ENCODE measurements at regions not wholly inside any gene's neighbourhood (a gene's known extent, or its start where the extent isn't known, plus 50 kb on each side); places are given as distances from the start of the nearest gene placed in this dataset.

DNA sequence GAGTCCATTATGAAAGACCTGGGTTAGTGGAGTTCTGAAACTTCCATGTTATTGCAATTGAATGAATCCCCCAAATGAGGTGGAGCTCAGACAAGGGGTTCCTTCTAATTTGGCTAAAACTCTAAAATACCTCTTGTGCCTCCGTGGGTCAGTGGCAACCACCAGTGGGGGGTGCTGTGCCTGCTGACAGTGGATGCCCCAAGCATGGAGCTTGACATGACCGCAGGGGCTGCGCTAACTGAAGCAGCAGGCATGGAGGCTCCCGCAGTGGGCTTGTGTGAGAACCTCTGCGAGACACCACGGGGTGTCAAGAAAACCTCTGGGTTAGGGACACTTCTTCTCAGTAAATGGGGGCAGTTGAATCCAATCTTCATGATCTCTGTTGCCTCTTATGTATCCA lies 200.5 kb downstream of the DRD1 start:
- no peak for DNase-seq (ENCODE audit: low spot score)

DNA sequence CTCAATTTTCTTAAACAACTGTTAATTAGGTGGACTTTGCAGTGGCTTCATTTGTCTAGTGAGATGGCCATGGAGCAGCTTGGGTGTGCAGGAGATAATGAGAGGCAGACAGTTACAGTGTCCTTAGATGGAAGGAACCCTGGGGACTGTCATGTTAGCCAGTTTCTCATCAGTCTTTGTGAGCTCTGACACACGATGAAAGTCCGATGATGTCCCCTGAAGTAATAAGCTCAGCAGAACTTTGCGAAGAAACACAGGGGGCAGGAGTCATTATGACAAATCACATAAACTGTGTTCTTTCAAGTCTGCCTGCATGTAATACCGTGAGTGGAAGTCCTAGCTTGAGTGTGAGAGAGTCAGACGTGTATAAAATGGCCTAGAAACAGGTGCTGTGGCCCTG lies 201.8 kb downstream of the DRD1 start:
- DNase-seq (ENCODE audit: low spot score), result no peak

DNA sequence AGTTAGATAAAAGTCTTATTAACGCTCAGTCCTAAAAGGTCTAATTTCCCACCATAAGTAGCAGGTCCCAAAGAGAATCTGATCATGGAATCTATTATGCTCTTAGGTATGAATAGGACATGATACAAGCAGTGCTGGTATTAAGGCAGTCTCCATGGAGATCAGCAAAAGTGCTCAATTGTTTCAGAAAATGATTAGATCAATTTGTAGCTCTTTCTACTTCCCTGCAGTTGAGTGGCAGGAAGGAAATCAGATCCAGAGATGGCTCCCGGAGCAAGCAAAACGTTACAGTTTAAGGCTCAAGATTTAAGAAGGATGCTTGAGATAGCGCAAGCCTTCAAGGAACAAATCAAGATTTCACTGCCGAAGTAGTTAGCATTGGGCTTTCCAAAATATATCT lies 205.7 kb downstream of the DRD1 start:
- DNase-seq (ENCODE audit: low spot score), result no peak

DNA sequence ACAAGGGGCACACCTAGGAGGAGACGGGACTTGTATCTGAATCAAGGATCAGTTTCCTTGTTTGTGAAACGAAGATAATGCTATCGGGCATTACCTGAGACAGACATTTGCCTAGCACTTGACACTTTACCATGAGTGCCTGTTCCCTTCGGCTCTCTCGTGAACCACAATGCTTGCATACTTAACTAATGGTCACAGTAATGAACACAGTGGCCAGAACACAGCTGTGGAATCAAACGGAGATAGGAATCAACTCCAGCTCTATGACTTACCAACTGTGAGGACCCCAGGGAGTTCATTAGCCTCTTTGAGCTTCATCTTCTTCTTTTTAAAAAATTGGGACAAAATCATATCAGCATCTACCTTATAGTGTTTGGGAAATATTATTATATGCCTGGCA lies 207.8 kb downstream of the DRD1 start:
- no peak for DNase-seq (ENCODE audit: low spot score)

DNA sequence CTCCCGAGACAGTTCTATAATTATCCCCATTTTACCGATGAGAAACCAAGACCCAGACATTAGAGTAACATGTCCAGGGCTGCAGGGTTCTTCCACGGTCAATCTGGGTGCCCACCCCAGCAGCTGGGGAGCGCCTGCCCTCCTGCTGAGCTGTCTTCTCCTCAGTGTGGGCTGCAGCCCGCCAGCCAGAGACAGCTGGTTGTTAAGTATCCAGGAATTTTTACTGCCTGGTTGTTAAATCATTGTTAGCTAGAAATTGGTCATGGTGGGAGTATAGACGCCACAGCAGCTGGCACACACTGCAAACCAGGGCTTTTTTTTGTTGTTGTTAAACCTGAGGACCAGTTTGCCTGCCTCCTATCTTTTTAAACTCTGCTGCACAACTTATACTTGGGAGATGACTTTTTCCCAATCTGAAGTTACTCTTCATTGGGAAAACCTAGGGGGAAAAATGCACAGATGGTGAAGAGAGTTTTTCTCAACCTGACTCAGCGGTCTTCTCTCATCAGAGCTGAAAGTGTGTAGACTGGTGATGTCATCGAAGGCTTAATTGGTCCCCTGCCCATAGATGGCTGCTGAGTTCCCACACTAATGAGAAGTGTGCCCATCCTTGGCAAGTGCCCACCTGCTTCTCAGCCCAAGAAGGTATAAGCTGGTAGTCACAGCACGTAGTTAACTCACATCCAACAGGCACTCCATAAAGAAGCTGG lies 208.6 kb downstream of the DRD1 start:
- DNase-seq (ENCODE audit: low spot score), result no peak

DNA sequence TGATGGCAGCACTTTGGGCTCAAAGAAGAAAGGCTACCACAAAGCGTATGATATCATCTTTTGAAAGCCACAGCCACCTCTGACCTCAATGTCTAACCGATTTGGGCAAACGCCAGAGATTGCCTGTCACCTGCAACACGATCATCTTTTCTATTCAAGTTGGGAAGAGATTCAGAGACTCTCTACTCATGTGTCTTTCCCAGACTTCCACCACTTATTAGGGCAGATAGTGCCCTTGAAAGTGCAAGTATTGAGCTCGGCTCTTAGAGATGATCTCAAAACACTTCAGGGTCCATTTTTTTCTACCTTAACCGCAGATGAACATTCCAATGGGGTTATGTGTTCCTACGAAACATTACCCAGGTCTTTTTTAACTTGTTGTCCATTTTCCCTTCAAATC lies 213.7 kb downstream of the DRD1 start:
- no peak for DNase-seq (ENCODE audit: low spot score)

DNA sequence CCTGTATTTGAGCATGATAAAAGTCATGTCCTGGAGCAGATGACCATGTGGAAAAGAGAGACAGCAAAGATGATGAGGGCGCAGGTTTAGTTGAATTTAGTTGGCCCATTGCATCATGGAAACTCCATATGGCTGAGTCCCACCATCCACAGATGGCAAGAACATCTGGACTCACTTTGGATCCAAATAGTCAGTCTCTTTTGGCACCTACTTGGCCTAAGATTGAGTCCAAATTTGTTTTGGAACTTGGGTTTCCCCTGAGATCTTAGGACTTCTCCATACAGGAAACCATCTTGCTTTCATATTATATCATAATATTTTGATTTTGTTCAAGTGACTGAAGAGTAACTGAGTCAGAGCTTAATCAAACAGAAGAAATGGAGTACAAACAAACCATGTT lies 217.5 kb downstream of the DRD1 start:
- no peak for DNase-seq (ENCODE audit: low spot score)

DNA sequence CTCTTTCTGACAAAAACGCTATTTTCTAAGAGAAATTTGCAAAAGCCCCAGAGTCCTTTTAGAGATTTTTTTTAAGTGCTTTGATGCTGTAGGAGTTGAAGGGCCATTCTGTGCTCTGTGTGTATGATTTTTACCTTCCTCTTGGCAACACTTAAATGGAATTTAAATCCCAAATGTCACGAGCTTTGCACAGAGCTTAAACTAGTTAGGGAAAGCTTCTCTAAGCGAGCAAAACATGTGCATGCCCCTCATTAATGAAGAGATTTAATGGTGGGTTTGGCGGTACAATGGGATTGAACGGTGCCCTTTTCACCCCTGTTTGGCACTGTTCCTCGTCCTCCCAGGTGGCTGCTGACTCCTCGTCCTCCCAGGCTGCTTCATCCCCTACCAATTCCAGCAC lies 220.7 kb downstream of the DRD1 start:
- no peak for DNase-seq (ENCODE audit: low spot score)

DNA sequence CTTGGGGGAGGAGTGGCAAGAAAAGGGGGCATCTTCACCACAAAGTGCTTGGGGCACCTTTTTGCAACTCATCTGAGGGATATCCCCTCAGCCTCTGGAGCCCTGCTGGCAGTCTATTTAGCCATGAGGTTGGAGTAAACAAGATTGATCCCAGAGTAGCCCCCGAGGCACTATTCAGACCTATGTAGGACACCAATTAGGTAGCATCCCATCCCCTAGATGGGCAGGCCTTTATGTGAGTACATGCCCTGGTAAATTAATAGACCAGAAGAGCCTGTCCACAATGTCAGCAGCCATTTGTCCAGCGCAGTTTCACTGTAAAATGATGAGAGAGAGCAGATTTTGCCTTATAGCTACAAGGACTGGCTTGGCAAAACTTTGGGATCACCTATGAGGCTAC lies 221.4 kb downstream of the DRD1 start:
- DNase-seq (ENCODE audit: low spot score), result no peak

DNA sequence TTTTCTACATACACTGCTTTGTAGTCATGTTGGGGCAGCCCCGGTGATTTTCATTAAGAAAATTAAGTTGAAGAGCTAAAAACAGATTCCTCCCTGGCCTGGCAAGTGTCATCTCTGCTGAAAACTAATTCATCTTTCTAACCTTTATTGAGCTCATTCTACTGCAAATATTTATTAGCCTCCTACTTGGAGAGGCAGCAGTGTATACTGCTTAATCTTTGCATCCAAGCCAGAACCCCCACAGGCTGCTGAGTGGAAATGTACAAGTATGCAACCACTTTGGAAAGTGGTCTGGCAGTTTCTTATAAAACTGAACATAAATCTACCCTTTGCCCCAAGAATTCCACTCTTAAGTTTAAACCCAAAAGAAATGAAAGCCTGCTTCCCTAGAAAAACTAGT lies 223.4 kb downstream of the DRD1 start:
- no peak for DNase-seq (ENCODE audit: low spot score)

DNA sequence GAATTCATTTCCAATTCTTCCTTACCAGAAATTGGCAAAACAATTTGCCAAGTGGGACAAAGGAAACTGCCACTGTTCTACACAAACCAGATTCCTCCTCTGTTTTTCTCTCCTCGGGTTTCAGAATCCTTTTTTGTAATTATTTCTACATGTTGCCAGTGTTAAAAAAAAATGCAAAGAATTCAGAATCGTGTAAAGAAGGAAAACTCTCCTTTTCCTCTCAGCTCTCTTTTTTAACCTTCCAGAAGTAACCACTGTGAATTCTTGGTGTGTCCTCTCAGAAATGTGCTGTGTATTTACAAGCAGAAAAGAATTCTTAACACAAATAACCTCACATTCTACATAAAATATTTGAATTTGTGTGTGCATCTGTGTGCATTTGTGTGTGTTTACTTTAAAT lies 224.6 kb downstream of the DRD1 start:
- DNase-seq (ENCODE audit: low spot score), result no peak

DNA sequence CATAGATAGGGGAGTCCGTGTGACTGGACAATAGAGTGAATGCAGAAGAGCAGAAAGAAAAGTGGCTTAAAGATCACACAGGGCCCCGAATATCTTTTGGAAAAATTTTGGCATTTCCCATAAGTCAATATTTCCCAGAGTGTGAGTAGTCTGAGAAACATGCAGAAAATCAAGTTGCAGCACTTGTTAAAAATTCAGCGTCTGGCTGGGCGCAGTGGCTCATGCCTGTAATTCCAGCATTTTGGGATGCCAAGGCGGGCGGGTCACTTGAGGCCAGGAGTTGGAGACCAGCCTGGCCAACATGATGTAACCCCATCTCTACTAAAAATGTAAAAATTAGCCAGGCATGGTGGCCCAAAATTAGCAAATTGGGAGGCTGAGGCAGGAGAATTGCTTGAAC lies 227.0 kb downstream of the DRD1 start:
- DNase-seq (ENCODE audit: low spot score), result no peak

DNA sequence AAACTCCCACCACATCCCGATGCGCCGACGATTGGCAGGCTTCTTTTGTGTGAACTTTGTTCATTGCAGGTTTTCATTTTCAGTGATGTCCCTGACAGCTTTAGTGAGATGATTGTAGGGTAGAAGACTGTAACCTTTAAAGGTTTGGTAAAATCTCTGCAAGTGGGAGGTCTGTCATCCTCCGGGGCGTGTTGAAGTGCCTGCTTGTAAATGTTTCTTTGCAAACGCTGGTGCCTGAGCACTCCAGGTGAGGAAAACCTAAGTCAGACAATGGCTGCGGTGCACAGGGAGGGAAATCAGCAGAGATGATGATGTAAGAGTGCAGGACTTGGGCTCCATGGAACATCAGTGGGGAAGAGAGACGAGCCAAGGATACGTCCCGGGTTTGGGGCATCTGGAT lies 228.1 kb downstream of the DRD1 start:
- no peak for DNase-seq (ENCODE audit: low spot score)

DNA sequence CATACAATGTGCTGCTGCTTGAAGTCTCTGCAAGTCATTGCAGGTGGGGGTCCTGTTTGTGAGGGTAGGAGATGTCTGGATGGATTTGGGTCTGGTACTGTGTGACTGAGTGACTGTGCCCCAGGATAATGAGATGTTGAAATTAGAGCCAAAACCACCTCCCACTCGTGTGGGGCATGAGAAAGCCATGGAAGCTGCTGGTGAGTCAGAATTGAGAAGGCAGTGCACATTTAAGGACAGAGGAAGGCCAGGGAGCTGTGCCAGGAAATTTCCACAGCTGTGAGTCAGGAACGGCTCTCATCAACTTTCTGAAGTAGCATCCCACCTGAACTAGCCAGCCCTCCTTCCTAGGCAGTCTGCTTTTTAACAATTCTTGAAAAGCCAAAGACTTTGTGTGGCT lies 229.8 kb downstream of the DRD1 start:
- no peak for DNase-seq (ENCODE audit: low spot score)

DNA sequence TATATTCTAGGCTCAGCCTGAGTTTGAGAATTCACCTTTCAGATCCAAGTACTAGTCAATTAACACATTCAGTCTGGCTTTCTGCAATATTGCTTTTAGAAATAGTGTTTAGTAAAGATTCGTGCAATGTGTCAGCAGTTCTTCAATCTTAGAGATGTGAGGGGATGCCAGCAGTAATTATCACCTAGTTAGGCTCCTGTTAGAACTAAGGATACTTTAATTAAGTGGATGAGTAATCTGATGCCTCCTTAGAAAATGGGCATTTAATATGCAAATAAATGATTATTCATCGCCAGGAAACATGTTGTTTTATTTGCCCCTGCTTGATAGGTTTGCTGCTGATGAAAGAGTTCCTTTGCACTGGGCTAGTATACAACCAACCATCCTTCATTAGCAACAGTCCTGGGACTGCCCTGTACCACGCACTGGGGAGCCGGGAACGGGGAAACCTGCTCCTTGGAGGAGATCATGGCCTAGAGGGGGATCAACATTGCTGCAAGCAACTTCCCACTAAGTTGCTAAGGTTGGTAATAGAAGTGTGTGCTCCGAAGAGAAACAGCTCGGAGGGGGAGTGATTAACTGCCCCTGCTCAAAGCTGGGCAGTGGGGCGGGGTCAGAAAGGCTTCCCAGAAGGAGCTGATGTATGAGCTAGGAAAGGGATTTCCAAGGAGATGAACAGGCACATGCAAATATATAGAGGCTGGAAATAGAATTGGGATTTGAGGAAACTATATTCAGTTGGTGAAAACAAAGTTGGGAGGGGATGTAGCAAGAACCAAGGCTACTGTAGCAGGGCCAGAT lies 231.8 kb downstream of the DRD1 start:
- DNase-seq (ENCODE audit: low spot score), result no peak

DNA sequence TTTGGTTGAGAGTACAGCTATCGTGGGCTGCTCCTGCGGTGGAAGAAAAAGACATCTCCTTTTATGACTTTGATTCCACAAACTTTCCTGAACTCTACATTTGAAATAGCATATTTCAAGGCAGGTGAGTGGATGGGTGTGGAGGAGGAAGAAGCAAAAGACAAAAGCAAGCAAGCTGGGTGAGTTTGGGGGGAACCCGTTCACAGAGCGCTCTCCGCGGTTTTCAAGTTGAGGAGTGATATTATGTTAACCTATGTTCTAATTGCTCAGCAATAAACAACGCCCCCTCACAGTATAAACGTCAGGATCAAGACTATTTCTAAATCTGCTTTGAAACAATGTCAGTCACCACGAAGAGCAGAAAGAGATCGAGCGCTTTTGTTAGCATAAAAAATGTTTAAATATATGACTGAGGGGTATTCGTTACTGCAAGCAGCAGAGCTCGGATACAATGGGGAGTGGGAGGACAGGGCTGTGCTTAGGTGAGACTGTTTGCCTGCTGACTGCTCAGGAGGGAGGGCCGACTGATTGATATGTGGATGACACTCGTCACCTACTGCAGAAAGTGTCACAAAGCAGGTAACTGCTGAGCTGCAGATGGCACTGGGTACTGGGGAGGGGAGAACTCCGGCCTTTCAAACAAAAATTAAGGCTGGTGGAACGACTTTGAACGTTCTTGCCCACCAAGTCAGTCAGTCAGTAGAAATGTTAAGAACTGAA lies 236.5 kb downstream of the DRD1 start:
- DNase-seq (ENCODE audit: low spot score), result no peak

DNA sequence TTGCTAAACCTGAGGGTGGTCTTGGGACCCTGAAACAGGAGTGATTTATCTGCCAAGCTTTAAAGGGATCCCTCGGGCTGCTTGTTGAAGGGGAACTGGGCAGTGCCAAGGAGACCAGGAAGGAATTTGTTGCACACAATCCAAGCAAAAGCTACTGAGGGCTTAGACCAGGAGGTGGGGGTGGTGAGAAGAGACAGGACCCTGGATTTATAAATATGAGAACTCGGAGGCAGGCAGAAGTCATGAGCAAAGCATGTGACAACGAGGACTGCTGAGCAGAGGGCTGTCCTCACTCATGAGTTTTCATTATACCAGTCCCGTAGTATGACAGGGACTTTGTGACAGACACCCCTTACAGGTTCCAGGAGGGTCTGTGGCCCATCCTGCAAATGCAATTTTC lies 237.3 kb downstream of the DRD1 start:
- DNase-seq (ENCODE audit: low spot score), result no peak

DNA sequence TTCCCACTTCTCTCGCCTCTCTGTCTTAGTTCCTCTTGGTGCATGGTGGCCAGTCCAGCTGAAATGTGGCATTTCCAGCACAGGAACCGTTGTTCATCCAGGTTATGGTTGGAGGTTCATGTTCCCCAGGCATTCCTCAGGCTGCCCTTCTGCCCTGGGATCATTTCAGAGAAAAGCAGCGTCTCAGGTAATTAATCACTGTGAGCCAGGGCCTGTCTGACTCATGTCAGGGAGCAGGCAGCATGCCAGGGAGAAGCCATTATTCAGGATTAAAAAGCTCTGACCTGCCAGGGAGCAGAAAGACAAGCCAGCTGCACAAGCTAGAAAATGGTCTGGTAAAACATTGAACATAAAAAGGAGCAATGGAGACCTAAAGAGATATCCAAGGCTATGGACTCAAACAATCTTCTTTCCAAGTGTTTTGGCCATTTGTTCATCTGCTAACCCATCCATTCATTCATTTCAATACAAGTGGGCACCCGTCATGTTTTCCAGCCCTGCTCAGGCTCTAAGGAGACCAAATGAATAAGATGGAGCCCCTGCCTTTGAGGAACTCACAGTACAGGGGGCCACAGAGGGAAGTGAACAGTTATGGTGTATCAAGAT lies 241.4 kb downstream of the DRD1 start:
- no peak for DNase-seq (ENCODE audit: low spot score)

DNA sequence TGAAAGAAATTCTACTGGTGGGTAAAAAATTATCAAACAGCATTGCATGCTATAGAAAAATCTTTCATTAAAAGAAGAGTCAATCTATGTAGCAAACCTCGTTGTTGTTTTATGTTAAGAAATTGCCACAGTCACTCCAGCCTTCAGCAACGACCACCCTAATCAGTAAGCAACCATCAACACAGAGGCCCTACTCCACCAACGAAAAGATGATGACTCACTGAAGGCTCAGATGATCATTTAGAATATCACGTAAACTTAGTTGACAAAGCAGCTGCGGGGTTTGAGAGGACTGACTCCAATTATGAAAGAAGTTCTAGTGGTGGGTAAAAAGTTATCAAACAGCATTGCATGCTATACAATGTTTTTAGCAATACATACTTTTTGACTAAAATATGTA lies 242.6 kb downstream of the DRD1 start:
- DNase-seq (ENCODE audit: low spot score), result no peak

DNA sequence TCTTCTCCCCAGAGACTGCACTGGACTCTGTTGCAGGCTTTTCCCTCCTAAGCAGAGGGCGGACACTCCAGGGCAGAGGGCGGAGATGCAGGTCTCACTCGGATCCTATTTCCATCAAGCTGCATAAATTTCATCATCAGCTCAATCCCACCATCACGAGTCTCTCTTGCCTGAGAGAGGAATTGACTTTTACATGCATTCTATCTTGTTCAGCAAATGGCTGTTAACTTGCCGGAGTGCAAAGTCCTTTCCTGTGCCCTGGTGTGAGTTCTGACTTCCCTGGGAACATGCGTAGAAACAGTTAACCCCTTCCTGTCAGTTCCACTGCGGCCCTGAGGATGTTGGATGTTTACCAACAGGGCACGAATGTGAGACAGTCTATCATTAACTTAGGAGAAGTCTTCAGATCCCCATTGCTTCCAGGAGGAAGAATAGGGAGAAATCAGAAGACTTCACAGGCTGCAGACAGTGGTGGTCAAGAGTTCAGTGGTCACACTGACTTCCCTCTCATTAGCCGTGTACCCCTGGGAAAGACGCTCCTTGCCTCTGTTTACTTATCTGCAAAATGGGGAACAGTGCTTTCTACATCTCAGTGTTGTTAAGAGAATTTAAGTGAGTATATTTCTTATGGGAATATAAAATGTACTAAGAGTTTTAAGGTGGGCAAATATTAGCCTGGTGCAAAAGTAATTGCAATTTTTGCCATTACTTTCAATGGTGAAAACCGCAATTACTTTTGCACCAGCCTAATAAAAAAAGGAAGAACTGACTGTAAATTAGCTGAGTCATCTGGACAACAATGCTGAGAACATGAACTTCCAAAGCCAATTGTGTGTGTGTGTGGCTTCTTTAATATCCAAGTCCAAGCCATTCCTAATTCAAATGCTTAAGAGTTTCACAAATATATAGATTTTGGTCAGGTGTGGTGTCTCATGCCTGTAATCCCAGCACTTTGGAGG lies 248.0 kb downstream of the DRD1 start:
- no peak for DNase-seq (ENCODE audit: low spot score)

DNA sequence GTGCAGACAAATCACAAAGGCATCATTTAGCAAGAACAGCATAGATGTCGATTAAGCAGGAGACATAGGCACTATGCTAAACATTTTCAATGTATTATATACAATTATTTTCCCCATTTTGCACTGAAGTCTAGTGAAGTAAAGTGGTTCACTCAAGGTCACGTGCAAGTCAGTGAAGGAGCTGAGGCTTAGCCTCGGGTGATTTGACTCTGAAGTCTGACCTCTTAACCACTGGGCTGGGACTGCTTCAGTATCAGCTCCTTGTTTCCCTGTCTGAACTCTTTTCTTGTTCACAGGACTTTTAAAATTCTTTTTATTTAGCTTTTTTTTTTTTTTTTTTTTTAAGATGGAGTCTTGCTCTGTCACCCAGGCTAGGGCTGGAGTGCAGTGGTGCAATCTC lies 262.7 kb downstream of the DRD1 start:
- DNase-seq (ENCODE audit: low spot score), result no peak
